ENCODE measurements at regions not wholly inside any gene's neighbourhood (a gene's known extent, or its start where the extent isn't known, plus 50 kb on each side); places are given as distances from the start of the nearest gene placed in this dataset.
"Not testable (repeated sequence)": the region's sequence is repeated elsewhere in the genome, so short reads cannot be mapped to it uniquely, and the experiment has no call there.

DNA sequence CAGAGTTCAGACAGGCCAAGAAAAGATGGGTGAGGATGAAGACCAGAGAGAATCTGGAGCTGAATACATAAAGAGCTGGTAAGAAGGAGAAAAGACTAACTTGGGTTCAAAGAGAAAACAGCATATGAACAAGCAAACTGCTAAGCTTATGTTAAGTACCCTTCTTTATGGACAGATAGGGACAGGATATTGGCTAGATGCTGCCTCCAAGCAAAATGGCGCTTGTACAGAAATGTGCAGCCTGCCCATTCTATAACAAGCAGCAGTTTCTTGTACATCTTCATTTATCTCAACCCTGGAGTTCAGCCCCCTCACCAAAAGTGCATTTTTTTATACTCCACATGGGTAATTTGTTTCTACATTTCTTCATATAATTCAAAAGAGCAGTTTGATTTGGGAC lies 184.5 kb downstream of the RMST start:
- Histone ChIP-seq H3K9ac (ENCODE audit: low read length) (no peak overlapping the region), H3K9me3 (ENCODE audit: control insufficient read depth, insufficient read depth, low read depth, low read length) (peaks cover 22% of the 10 kb centered on the region), H3K27ac (ENCODE audit: low read depth, low read length) (no peak overlapping the region), H3K4me1 (ENCODE audit: control insufficient read depth, insufficient read depth, low read length) (no peaks in the 10 kb centered on the region), H3K36me3 (ENCODE audit: control insufficient read depth, insufficient read depth, low read length) (no peaks in the 10 kb centered on the region), H3K4me3 (ENCODE audit: low read depth, low read length) (no peak overlapping the region), H3K27me3 (ENCODE audit: control insufficient read depth, insufficient read depth, low read length) (no peaks in the 10 kb centered on the region)

- no peak overlapping the region for H3K27ac ChIP-seq (ENCODE audit: low read depth, low read length)
- no peak overlapping the region for H3K9ac ChIP-seq (ENCODE audit: low read length)
- H3K27me3 ChIP-seq (ENCODE audit: control insufficient read depth, insufficient read depth, low read length), result no peaks in the 10 kb centered on the region
- no peaks in the 10 kb centered on the region for H3K36me3 ChIP-seq (ENCODE audit: control insufficient read depth, insufficient read depth, low read length)
- no peak overlapping the region for H3K4me3 ChIP-seq (ENCODE audit: low read depth, low read length)
- no peaks in the 10 kb centered on the region for H3K4me1 ChIP-seq (ENCODE audit: control insufficient read depth, insufficient read depth, low read length)
- H3K9me3 ChIP-seq (ENCODE audit: control insufficient read depth, insufficient read depth, low read depth, low read length), result peaks cover 22% of the 10 kb centered on the region
These were observed 187.6 kb downstream of the RMST start for GRCh38 chr12:97650242-97650641.

DNA sequence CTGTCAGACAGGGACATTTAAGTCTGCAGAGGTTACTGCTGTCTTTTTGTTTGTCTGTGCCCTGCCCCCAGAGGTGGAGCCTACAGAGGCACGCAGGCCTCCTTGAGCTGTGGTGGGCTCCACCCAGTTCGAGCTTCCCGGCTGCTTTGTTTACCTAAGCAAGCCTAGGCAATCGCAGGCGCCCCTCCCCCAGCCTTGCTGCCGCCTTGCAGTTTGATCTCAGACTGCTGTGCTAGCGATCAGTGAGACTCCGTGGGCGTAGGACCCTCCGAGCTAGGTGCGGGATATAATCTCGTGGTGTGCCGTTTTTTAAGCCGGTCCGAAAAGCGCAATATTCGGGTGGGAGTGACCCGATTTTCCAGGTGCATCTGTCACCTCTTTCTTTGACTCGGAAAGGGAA lies 193.9 kb downstream of the RMST start:
- not testable (repeated sequence) for H3K27me3 ChIP-seq (ENCODE audit: control insufficient read depth, insufficient read depth, low read length); H3K4me1 ChIP-seq (ENCODE audit: control insufficient read depth, insufficient read depth, low read length); H3K4me3 ChIP-seq (ENCODE audit: low read depth, low read length); H3K27ac ChIP-seq (ENCODE audit: low read depth, low read length); H3K36me3 ChIP-seq (ENCODE audit: control insufficient read depth, insufficient read depth, low read length); H3K9ac ChIP-seq (ENCODE audit: low read length)
- peaks cover 23% of the 10 kb centered on the region for H3K9me3 ChIP-seq (ENCODE audit: control insufficient read depth, insufficient read depth, low read depth, low read length)

- no peaks in the 10 kb centered on the region for H3K27me3 ChIP-seq (ENCODE audit: control insufficient read depth, insufficient read depth, low read length)
- H3K9me3 ChIP-seq (ENCODE audit: control insufficient read depth, insufficient read depth, low read depth, low read length), result peaks cover 33% of the 10 kb centered on the region
- H3K9ac ChIP-seq (ENCODE audit: low read length), result no peak overlapping the region
- H3K4me1 ChIP-seq (ENCODE audit: control insufficient read depth, insufficient read depth, low read length), result no peaks in the 10 kb centered on the region
- H3K36me3 ChIP-seq (ENCODE audit: control insufficient read depth, insufficient read depth, low read length), result no peaks in the 10 kb centered on the region
- no peak overlapping the region for H3K27ac ChIP-seq (ENCODE audit: low read depth, low read length)
- H3K4me3 ChIP-seq (ENCODE audit: low read depth, low read length), result no peak overlapping the region
These were observed 196.7 kb downstream of the RMST start for GRCh38 chr12:97659117-97659880.

DNA sequence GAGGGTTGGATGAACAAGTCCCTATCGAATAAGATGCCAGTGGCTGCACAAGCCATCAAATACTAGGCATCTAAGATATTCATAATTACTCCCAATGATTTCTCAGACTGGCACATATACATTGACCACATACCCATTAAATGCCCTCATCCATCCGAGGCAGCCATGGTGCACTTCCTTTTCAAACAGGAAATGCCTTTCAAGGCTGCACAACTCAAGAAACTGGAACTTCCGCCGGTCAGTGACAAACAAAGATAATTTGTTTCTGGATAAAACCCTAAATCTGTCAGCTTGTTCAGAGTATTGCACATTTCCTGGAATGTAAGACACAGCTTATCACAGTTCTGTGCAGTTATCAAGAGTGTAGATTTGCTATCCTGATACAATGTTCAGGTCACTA lies 203.7 kb downstream of the RMST start:
- no peaks in the 10 kb centered on the region for H3K36me3 ChIP-seq (ENCODE audit: control insufficient read depth, insufficient read depth, low read length)
- no peak overlapping the region for H3K27ac ChIP-seq (ENCODE audit: low read depth, low read length)
- no peaks in the 10 kb centered on the region for H3K4me1 ChIP-seq (ENCODE audit: control insufficient read depth, insufficient read depth, low read length)
- peaks cover 17% of the 10 kb centered on the region for H3K9me3 ChIP-seq (ENCODE audit: control insufficient read depth, insufficient read depth, low read depth, low read length)
- H3K9ac ChIP-seq (ENCODE audit: low read length), result no peak overlapping the region
- no peaks in the 10 kb centered on the region for H3K27me3 ChIP-seq (ENCODE audit: control insufficient read depth, insufficient read depth, low read length)
- H3K4me3 ChIP-seq (ENCODE audit: low read depth, low read length), result no peak overlapping the region

DNA sequence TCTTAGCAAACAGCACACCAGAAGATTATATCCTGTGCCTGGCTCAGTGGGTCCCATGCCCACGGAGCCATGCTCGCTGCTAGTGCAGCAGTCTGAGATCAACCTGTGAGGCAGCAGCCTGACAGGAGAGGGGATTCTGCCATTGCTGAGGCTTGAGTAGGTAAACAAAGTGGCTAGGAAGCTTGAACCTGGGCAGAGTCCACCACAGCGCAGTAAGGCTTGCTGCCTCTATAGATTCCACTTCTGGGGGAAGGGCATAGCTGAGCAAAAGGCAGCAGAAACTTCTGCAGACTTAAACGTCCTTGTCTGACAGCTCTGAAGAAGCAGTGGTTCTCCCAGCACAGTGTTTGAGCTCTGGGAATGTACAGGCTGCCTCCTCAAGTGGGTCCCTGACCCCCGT lies 210.3 kb downstream of the RMST start:
- Histone ChIP-seq H3K27ac (ENCODE audit: low read depth, low read length) (no peak overlapping the region), H3K4me3 (ENCODE audit: low read depth, low read length) (no peak overlapping the region), H3K9me3 (ENCODE audit: control insufficient read depth, insufficient read depth, low read depth, low read length) (peaks cover 20% of the 10 kb centered on the region), H3K36me3 (ENCODE audit: control insufficient read depth, insufficient read depth, low read length) (no peaks in the 10 kb centered on the region), H3K9ac (ENCODE audit: low read length) (no peak overlapping the region), H3K4me1 (ENCODE audit: control insufficient read depth, insufficient read depth, low read length) (no peaks in the 10 kb centered on the region), H3K27me3 (ENCODE audit: control insufficient read depth, insufficient read depth, low read length) (no peaks in the 10 kb centered on the region)

DNA sequence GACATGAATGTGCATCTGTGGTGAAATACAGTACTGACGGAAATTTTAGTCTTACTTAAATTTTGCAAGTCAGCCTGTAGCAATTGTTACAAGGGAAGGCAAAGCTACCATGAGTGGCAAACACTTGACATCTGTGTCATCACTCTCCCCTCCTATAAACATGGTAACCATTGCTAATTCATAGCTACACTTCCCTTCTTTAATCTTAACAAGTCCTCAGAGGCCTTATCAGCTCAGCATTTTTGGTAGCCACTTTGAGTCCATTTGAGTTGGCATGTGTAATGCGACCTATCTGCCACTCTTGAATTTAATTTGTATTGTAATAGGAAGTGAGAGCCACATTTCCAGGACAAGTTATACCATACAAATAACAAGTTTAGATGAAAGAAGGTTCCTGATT lies 218.1 kb downstream of the RMST start:
- no peaks in the 10 kb centered on the region for H3K27me3 ChIP-seq (ENCODE audit: control insufficient read depth, insufficient read depth, low read length)
- no peaks in the 10 kb centered on the region for H3K4me1 ChIP-seq (ENCODE audit: control insufficient read depth, insufficient read depth, low read length)
- no peak overlapping the region for H3K27ac ChIP-seq (ENCODE audit: low read depth, low read length)
- H3K36me3 ChIP-seq (ENCODE audit: control insufficient read depth, insufficient read depth, low read length), result no peaks in the 10 kb centered on the region
- no peaks in the 10 kb centered on the region for H3K9me3 ChIP-seq (ENCODE audit: control insufficient read depth, insufficient read depth, low read depth, low read length)
- H3K4me3 ChIP-seq (ENCODE audit: low read depth, low read length), result no peak overlapping the region
- no peak overlapping the region for H3K9ac ChIP-seq (ENCODE audit: low read length)

DNA sequence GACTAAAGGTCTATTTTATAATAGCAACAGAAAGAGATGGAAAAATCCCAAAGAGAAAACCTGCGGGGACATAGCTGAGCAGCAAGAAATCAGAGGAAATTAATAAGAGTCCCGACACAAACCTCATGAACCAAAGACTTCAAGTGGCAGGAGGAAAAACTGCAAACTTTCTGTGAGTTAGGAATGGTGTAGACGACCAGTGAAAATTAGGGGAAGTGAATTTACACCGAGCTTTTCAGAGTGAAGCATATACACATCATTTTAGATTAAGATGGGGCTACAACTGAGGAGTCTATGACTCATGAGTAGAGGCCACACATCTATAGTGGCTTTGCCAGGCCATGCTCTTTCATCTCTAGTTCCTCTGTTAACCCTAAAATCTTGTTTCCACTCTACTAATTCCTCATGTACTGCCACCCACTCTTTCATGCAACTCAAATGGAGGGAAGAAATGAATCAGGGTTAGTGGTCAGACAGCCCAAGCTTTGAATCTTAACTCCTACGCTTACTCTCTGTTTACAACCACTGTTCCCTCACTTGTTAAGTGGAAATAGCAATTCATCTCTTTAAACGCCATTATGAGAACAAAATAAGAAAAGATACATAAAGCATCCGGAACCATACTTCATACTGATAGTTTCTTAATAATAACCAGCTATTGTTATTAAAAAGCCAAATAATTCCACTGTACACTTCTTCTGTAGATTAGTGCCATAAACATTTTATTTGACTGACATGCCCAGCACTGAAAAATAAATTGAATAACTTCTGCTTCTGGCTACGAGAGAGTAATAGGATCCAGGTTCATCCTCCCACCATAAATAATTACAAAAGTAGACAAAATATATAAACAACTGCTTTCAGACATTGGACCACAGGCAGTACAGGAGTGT lies 219.3 kb downstream of the RMST start:
- H3K36me3 ChIP-seq (ENCODE audit: control insufficient read depth, insufficient read depth, low read length), result no peaks in the 10 kb centered on the region
- H3K9me3 ChIP-seq (ENCODE audit: control insufficient read depth, insufficient read depth, low read depth, low read length), result no peaks in the 10 kb centered on the region
- no peaks in the 10 kb centered on the region for H3K4me1 ChIP-seq (ENCODE audit: control insufficient read depth, insufficient read depth, low read length)
- no peak overlapping the region for H3K27ac ChIP-seq (ENCODE audit: low read depth, low read length)
- H3K4me3 ChIP-seq (ENCODE audit: low read depth, low read length), result no peak overlapping the region
- no peaks in the 10 kb centered on the region for H3K27me3 ChIP-seq (ENCODE audit: control insufficient read depth, insufficient read depth, low read length)
- no peak overlapping the region for H3K9ac ChIP-seq (ENCODE audit: low read length)

DNA sequence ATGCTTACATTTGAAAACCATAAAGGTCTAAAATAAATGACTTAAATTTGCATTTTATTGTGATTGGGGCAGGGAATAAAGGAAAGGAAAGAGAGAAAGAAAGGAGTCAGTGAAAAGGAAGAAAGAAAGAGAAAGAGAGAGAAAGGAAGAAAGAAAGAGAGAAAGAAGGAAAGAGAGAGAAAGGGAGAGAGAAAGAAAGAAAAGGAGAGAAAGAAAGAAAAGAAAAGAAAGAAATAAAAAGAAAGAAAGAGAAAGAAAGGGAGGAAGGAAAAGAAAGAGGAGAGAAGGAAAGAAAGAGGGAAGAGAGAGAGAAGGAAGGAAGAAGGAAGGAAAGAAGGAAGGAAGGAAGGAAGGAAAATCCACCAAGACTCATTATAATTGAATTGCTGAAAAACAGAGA lies 222.8 kb downstream of the RMST start:
- Histone ChIP-seq H3K27ac (ENCODE audit: low read depth, low read length) (no peak overlapping the region), H3K9ac (ENCODE audit: low read length) (no peak overlapping the region), H3K9me3 (ENCODE audit: control insufficient read depth, insufficient read depth, low read depth, low read length) (no peaks in the 10 kb centered on the region), H3K36me3 (ENCODE audit: control insufficient read depth, insufficient read depth, low read length) (no peaks in the 10 kb centered on the region), H3K4me1 (ENCODE audit: control insufficient read depth, insufficient read depth, low read length) (no peaks in the 10 kb centered on the region), H3K27me3 (ENCODE audit: control insufficient read depth, insufficient read depth, low read length) (no peaks in the 10 kb centered on the region), H3K4me3 (ENCODE audit: low read depth, low read length) (no peak overlapping the region)

- no peak overlapping the region for H3K27ac ChIP-seq (ENCODE audit: low read depth, low read length)
- H3K27me3 ChIP-seq (ENCODE audit: control insufficient read depth, insufficient read depth, low read length), result no peaks in the 10 kb centered on the region
- H3K4me1 ChIP-seq (ENCODE audit: control insufficient read depth, insufficient read depth, low read length), result no peaks in the 10 kb centered on the region; the same call in 1 of the 2 replicates
- no peaks in the 10 kb centered on the region for H3K36me3 ChIP-seq (ENCODE audit: control insufficient read depth, insufficient read depth, low read length)
- no peak overlapping the region for H3K9ac ChIP-seq (ENCODE audit: low read length)
- H3K4me3 ChIP-seq (ENCODE audit: low read depth, low read length), result no peak overlapping the region
- H3K9me3 ChIP-seq (ENCODE audit: control insufficient read depth, insufficient read depth, low read depth, low read length), result peaks cover 10% of the 10 kb centered on the region; the same call in 1 of the 2 replicates
These were observed 239.3 kb downstream of the RMST start for GRCh38 chr12:97701901-97702300.

GRCh38 chr12:97711392-97711791 lies 248.8 kb downstream of the RMST start:
- Histone ChIP-seq H3K27ac (ENCODE audit: low read depth, low read length) (no peak overlapping the region), H3K4me1 (ENCODE audit: control insufficient read depth, insufficient read depth, low read length) (peaks cover 14% of the 10 kb centered on the region), H3K9ac (ENCODE audit: low read length) (no peak overlapping the region), H3K9me3 (ENCODE audit: control insufficient read depth, insufficient read depth, low read depth, low read length) (no peaks in the 10 kb centered on the region), H3K36me3 (ENCODE audit: control insufficient read depth, insufficient read depth, low read length) (no peaks in the 10 kb centered on the region), H3K27me3 (ENCODE audit: control insufficient read depth, insufficient read depth, low read length) (no peaks in the 10 kb centered on the region), H3K4me3 (ENCODE audit: low read depth, low read length) (no peak overlapping the region)
